ENCODE measurements at regions not wholly inside any gene's neighbourhood (a gene's known extent, or its start where the extent isn't known, plus 50 kb on each side); places are given as distances from the start of the nearest gene placed in this dataset.

- TF ChIP-seq, protein P1, sequence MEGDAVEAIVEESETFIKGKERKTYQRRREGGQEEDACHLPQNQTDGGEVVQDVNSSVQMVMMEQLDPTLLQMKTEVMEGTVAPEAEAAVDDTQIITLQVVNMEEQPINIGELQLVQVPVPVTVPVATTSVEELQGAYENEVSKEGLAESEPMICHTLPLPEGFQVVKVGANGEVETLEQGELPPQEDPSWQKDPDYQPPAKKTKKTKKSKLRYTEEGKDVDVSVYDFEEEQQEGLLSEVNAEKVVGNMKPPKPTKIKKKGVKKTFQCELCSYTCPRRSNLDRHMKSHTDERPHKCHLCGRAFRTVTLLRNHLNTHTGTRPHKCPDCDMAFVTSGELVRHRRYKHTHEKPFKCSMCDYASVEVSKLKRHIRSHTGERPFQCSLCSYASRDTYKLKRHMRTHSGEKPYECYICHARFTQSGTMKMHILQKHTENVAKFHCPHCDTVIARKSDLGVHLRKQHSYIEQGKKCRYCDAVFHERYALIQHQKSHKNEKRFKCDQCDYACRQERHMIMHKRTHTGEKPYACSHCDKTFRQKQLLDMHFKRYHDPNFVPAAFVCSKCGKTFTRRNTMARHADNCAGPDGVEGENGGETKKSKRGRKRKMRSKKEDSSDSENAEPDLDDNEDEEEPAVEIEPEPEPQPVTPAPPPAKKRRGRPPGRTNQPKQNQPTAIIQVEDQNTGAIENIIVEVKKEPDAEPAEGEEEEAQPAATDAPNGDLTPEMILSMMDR (IDR thresholded peaks at IDR 0.05; ENCODE audit: low read depth, low read length, poor library complexity, severe bottlenecking) = no peak
- TF ChIP-seq EZH2phosphoT487 (IDR thresholded peaks at IDR 0.05; ENCODE audit: borderline replicate concordance, low read length) = no peak
These were observed 481.0 kb upstream of the KLF6 start for GRCh38 chr10:4265964-4266363.
